NCI-H1694 treated with DMSO at 0.1 percent for 48 hours (cell line): ENCODE measurements at regions not wholly inside any gene's neighbourhood (a gene's known extent, or its start where the extent isn't known, plus 50 kb on each side); places are given as distances from the start of the nearest gene placed in this dataset.
"Not testable (repeated sequence)": the region's sequence is repeated elsewhere in the genome, so short reads cannot be mapped to it uniquely, and the experiment has no call there.

ENCODE experiments used
- DNase-seq: peaks from one replicate; lab custom pipeline; 2025; lab: John Stamatoyannopoulos, UW

GRCh38 chr18:40157120-40157519 lies 1797.9 kb upstream of the PIK3C3 start:
- DNase-seq, result no peak

- DNase-seq, result no peak
Measured at GRCh38 chr18:40152859-40153258, 1802.2 kb upstream of the PIK3C3 start.

GRCh38 chr18:40148960-40149359 lies 1806.1 kb upstream of the PIK3C3 start:
- no peak for DNase-seq

GRCh38 chr18:40133253-40133652 lies 1821.8 kb upstream of the PIK3C3 start:
- DNase-seq, result no peak

GRCh38 chr18:40132438-40132837 lies 1822.6 kb upstream of the PIK3C3 start:
- not testable (repeated sequence) for DNase-seq

GRCh38 chr18:40124107-40124506 lies 1830.9 kb upstream of the PIK3C3 start:
- no peak for DNase-seq

- no peak for DNase-seq
Measured at GRCh38 chr18:40120796-40121391, 1834.1 kb upstream of the PIK3C3 start.

GRCh38 chr18:40120356-40120755 lies 1834.7 kb upstream of the PIK3C3 start:
- no peak for DNase-seq

GRCh38 chr18:40119581-40119980 lies 1835.5 kb upstream of the PIK3C3 start:
- DNase-seq, result not testable (repeated sequence)

- no peak for DNase-seq
Measured at GRCh38 chr18:40110455-40110854, 1844.6 kb upstream of the PIK3C3 start.

- no peak for DNase-seq
Measured at GRCh38 chr18:40109252-40110049, 1845.6 kb upstream of the PIK3C3 start.

- DNase-seq, result peak; percentile 13
Measured at GRCh38 chr18:40108596-40108995, 1846.4 kb upstream of the PIK3C3 start.

- no peak for DNase-seq
Measured at GRCh38 chr18:40102903-40103302, 1852.1 kb upstream of the PIK3C3 start.

GRCh38 chr18:40099641-40100040 lies 1855.4 kb upstream of the PIK3C3 start:
- no peak for DNase-seq

- no peak for DNase-seq
Measured at GRCh38 chr18:40096675-40097074, 1858.4 kb upstream of the PIK3C3 start.

- no peak for DNase-seq
Measured at GRCh38 chr18:40094441-40094840, 1860.6 kb upstream of the PIK3C3 start.

GRCh38 chr18:40088130-40088529 lies 1866.9 kb upstream of the PIK3C3 start:
- no peak for DNase-seq

GRCh38 chr18:40079786-40080185 lies 1875.2 kb upstream of the PIK3C3 start:
- no peak for DNase-seq

- peak; percentile 84 for DNase-seq
Measured at GRCh38 chr18:40075616-40076015, 1879.4 kb upstream of the PIK3C3 start.

- DNase-seq, result no peak
Measured at GRCh38 chr18:40072761-40073160, 1882.3 kb upstream of the PIK3C3 start.

GRCh38 chr18:40066368-40066767 lies 1888.7 kb upstream of the PIK3C3 start:
- DNase-seq, result no peak

- no peak for DNase-seq
Measured at GRCh38 chr18:40063488-40063887, 1891.5 kb upstream of the PIK3C3 start.

GRCh38 chr18:40061086-40061485 lies 1893.9 kb upstream of the PIK3C3 start:
- no peak for DNase-seq

- peak; percentile 10 for DNase-seq
Measured at GRCh38 chr18:40060562-40060961, 1894.5 kb upstream of the PIK3C3 start.
